Suppressor macrophage (primary cell): ENCODE measurements at regions not wholly inside any gene's neighbourhood (a gene's known extent, or its start where the extent isn't known, plus 50 kb on each side); places are given as distances from the start of the nearest gene placed in this dataset.
"Not testable (repeated sequence)": the region's sequence is repeated elsewhere in the genome, so short reads cannot be mapped to it uniquely, and the experiment has no call there.

Experiments
- DNase-seq, 4 experiments: peaks; one replicate each; pipeline ENCODE4 v3.0.0-alpha.2; 2020 to 2022

DNA sequence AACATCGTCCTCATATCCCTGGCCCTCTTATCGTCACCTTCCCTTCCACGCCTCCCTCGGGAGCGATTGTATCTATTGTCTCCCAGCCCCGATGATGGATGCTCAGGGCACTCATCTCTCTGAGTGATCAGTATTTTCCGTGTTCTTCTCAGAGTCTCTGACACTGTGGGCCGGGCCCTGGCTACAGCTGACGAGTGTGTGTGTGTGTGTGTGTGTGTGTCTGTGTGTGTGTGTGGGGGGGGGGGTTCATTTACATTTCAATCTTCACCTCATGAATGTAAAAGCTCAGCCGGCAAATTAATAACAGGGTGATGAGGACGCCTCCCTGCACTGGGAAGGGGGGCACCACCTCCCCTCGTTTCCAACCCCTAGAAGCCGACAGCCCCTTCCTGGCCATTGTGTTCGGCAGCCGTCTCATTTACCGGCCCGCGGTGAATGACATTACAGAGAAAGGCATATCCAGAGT lies 159.5 kb downstream of the SHOX start:
- no peak for DNase-seq

DNA sequence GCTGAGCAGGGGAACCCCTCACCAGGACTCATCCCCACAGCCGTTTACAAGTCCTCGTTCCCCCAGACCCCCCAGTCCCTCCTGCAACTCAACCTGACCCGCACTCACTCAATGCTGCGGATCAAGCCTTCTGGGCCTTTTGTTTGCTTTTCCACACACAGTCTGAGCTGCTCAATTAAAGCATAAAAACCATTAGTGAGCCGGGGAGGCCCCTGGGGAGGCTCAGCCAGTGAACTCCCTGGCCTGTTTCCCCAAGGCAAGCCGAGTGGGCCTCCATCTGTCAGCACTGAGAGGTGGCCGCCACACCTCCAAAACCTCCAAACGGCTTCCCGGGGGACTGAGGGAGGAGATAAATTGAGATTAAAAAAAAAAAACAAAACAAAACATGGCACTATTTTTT lies 158.5 kb downstream of the SHOX start:
- no peak for DNase-seq

DNA sequence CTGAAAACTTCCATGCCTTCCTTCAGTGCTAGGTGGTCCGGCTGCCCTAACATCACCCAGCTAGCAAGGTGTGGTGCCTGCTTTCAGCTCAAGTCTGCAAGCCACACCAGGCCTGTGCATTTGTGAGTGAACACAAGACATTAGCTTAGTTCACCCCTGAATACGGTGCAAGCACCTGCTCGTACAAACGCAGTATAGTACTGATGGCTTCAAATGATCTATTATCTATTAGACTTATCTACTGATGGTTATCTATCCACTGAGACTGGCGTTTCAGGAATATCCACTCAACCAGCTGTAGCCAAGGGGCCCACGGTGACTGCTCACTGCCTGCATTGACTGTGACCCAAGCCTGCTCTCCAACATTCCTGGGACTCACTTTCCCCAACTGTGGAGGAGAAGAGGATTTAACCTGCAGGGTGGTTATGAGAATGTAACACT lies 155.9 kb downstream of the SHOX start:
- DNase-seq: no peak

DNA sequence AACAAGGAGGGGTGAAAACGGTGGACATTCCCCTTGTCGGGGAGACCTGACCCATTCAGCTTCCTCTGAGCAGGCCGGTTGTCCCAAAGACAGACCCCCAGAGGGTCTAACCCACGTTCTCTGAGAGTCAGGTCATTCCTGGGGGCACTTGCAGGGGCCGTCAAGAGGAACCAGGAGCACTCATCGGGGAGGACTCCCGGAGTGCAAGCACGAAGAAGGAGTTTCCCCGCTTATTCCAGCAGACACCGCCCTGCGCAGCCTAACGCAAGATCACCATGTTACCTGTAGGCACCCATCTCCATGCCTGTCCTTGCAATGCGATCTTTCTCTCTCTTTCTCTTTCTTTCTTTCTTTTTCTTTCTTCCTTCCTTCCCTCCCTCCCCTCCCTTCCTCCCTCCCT lies 154.2 kb downstream of the SHOX start:
- DNase-seq: no peak

DNA sequence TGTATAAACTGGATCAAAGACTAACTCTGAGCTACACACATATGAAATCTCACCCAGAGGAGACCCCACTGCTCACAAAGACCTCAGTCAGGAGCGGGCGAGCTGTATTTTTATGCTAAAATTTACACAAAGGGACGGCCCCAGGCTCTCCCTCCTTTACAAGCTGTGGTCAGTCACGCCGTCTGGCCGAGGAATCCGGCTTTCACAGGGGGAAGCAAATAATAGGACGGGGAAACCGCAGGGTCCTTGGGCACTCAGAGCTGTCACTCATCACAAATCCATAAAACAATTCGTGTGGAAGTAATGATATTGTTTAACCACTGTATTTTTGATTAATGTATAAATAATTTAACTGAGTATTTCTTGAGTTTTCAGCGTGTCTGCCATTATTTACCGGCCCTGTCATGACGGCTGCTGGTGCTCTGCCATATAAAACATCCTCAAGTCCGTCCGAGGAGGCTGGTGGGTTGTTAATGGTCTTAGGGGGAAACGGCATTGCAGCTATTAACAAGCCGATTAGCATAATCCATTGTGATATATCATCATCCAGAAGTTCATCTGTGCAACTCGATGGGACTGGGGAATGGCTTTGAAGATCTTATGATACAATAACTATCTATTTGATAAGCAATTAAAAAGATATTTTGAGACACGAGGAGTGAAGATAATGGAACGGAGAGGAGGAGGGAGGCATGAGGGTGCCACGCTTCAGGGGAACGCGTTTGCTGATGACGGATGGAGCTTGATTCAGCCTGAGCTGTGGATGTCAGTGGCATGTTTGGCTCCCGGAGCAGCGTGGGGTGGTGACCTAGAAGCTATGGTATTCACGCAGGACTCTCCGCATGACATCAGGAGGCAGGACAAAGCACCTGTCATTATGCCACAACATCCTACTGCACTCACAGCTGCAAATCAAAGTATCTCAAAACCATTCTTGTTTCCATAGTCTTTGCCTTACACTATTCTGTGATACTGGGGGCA lies 150.9 kb downstream of the SHOX start:
- DNase-seq: no peak

DNA sequence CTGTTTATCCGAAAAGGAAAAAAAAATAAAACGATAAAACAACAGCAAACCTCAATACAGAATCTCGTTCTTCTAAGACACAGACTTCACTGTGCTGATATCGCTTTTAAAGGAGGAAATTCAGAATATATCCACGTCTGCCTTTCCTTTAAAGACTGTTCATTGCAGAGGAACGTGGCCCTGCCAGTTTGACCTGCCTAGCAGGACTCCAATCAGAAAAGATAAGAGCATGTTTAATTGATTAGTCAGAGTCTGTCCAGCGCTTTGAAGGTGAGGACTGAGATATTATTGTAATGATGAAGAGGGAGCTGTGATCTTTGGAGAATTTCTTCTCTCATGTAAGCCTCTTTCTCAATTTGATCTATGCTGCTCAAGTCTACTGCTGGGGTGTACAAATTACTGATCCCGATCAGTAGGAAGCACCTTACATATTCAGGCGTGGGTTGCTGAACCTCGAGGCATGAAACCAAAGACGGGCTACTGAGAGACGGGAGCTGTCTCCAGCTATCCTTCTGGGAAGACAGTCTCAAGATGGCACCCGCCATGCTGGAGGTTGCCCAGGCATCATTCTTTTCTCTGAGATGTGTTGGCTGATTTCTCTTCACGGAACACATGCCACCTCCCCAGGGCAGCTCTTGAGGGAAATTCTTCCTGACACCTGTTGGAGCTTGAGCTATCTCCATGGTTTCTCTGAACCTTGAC lies 146.1 kb downstream of the SHOX start:
- DNase-seq: no peak

DNA sequence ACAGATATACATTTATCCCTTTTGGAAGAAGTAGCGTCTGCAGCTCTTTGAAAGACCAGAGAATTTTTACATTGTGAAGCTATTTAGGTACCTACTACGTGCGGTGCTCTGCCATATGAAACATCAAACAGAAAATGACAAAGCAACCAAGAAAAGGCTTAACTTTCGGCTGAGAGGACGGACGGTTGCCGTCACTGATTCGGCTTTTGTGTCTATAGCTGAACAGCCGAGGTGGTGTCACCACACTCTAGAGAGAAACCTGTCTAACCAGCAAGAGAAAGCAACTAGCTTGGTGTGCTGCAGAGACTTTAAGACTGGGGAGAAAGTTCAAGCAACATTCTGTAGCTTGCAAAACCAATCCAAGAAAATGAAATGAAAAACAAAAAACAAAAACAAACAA lies 145.5 kb downstream of the SHOX start:
- DNase-seq: no peak

DNA sequence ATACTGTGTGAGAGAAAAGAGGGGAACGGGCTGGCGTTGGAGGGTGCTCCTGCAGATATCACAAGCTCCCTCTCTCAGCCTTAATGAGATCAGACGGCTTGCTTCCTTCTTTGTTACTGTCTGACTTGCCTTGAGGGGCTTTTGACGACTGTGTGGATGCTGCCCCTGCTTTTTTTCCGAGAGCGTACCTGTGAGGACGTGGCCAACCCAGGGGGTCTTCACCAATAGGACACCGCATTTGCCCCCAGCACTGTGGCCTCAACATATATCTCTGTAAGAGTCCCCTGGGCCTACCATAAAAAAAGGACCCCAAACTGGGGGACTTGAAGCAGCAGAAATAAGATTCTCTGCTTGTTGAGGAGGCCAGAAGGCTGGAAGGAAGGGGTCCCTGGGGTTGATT lies 143.9 kb downstream of the SHOX start:
- no peak for DNase-seq

DNA sequence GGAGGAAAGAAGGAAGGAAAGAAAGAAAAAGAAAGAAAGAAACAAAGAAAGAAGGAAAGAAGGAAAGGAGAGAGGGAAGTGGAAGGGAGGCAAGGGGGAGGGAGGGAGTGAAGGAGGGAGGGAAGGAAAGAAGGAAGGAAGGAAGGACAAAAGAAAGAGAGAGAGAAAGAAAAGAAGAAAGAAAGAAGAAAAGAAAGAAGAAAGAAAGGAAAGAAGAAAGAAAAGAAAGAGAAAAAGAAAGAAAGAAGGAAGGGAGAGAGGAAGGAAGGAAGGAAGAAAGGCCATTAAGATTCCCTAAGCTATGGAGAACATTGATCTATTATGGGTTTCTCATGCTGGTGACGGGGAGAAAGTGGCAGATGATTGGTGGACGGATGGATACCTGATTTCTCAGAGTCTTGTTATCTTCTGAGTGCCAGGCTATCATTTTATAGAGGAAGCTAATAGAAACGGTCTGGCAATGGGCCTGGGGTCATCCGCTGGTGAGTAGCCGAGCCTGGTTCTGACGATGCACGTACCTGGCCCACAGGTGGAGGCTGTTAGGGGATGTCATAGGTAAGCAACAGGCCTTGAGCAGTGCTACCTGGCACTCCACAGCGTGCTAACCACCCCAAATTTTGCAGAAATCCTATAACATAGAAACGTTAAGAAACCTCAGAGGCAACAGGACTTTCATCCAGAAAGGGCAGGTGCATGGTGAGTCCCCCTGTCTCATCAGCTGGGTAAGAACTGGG lies 142.9 kb downstream of the SHOX start:
- DNase-seq: no peak

DNA sequence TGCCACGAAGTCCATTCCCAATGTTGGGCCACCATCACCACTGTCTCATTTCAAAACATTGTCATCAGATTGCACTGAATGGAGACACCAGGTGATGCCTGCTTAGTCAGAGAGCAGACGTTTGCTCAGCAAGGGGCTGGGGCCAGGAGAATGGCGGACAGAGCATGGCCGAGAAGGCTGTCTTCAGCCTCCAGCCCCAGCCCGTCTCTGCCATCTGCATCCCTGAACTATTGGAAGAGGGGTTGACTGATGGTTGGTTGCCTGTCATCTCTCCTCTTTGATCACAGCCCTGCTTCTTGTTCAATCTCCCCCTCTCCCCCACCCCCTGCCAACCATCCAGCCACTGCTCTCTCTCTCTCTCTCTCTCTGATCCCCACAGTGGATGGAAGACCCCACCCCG lies 140.9 kb downstream of the SHOX start:
- no peak for DNase-seq

DNA sequence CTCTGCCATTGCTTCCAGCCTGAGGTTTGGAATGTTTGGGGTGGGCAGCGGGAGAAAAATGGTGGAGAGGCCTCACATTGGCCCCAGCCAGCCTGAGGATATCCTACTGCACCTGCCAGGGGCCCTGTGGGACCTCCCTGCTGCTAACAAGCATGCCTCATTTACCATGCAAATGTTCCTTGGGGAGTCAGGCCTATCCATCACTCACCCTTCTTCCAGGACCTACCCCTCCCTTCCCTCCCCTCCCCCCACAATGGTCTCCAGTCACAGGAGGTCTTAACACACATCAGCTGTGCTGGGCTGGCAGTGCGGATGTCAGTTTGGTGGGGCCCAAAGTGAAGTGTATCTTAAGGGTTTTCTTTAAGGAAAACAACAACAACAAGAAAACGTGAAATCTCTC lies 139.2 kb downstream of the SHOX start:
- DNase-seq: no peak

DNA sequence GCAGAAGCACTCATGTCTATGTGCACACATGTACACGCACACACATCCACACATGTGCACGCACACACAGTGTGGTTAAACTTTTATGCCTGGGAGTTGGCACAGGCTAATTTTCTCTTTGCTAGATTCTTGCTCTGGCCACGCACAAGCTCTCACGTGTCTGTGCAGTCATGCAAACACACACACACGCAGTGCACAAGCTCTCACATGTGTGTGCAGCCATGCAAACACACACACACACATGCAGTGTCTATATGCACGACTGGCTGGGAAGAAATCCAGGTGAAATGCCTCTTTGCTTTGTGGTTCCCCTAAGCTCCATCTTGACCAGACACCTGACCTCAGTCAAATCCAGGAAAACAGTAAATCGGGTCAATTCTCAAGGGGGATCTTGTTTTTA lies 138.0 kb downstream of the SHOX start:
- no peak for DNase-seq

DNA sequence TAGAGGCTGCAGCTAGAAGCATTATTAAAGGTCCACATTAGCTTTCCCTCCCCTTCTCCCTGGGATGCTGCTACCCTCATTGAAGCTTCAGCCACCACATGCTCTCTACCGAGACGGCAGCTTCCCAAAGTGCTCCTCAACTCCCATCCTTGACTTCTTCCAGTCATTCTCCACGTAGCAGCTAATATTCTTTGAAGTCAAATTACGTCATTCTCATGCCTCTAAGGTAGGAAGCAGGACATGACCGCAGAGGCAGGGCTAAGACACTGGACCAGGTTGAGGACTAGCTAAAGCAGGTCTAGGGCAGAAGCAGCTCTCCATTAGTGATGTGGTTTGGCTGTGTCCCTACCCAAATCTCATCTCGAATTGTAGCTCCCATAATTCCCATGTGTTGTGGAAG lies 128.3 kb downstream of the SHOX start:
- no peak for DNase-seq

DNA sequence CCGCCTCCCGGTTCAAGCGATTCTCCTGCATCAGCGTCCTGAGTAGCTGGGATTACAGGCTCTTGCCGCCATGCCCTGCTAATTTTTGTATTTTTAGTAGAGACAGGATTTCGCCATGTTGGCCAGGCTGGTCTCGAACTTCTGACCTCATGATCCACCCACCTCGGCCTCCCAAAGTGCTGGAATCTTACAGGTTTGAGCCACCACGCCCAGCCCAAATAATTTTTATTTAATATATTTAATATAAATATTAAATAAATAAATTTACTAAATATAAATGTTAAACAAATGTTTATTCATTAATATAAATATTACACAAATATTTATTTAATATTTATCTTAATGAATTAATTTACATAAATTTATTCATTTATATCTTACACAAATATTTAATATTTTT lies 120.2 kb downstream of the SHOX start:
- DNase-seq: no peak

DNA sequence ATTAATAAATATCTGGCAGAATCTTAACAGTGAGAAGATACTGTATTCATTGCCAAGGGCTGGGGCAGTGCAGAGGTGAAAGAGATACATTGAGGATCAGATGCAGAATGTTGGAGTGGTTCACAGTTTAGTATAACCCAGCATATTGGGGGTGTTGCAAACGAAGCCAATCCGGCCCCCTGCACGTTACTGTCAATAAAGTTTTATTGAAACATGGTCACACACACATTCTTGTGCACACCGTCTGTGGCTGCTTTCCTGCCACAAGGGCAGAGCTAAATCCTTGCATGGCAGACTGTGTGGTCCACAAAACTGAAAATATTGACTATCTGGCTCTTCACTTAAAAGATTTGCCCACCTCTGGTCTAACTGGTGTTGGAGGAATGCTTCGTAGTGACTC lies 119.7 kb downstream of the SHOX start:
- DNase-seq: no peak

DNA sequence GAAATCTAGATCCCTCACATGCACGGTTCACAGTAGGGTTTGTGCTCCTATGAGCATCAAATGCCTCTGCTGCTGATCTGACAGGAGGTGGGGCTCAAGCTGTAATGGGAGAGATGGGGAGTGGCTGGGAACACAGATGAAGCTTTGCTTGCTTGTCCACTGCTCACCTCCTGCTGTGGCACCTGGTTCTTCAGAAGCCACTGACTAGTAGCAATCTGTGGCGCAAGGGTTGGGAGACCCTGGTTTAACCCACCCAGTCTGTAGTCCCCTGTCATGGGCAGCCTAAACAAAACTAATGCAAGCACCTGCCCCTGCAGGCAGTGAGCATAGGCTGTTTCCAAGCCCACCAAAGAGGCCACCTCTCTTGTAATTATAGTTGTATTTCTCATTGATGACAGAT lies 116.6 kb downstream of the SHOX start:
- no peak for DNase-seq

DNA sequence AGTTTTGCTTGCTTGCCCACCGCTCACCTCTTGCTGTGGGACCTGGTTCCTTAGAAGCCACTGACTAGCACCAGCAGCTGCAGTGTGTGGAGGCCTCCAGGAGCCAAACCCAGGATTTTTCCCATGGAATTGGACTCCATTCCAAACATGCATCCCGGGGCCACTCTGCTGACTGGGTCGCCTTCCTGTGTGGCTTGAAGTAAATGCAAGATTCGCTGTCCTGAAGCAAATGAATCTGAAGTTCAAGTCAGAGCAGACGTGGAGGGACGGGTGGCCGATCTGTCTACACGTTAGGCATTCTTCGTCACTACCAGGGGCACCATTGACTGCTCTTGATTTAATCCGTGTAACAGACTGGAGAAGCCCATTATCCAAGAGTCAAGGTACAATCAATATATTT lies 109.0 kb downstream of the SHOX start:
- DNase-seq: no peak

DNA sequence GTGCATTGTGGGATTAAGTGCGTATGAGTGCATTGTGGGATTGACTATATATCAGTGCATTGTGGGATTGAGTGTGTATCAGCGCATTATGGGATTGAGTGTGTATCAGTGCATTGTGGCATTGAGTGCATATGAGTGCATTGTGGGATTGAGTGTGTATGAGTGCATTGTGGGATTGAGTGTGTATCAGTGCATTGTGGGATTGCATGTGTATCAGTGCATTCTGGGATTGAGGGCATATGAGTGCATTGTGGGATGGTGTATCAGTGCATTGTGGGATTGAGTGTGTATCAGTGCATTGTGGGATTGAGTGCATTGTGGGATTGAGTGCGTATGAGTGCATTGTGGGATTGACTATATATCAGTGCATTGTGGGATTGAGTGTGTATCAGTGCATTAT lies 106.4 kb downstream of the SHOX start:
- not testable (repeated sequence) for DNase-seq

DNA sequence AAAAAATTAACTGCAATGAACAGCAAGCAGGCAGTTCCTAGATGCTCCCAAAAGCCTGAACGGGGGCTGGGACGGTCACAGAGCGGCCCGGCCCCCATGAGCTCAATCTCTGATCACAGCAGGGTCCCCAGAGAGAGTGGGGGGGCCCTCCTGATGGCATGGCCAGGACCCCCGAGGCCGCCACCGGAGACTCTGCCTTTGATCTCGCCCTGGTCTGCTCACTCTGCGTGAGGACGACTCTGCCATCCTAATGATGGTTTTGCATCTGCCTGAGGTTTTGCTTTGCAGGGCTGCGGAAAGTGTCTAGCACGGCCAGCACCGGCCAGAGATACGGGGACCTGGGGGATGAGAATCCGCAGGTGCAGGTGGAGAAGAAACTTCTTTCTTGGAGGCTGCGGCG lies 103.8 kb downstream of the SHOX start:
- no peak for DNase-seq

DNA sequence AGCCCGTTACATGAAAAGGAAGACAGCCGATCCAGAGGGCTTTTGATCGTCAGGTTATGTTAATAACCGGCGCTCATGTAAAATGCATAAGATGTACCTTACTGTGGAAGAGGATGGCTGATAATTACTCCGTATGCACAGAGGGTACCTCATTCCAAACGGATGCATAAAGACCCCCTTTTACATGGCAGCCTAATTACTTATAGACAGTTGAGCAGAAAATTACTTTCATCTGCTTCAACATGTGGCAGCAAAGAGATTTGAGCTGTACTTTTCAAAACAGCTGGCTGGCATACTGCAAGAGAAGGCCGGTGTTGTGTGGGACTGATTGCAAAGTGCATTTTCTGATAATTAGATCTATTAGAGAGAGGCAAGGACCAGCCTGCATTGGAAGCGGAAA lies 103.4 kb downstream of the SHOX start:
- DNase-seq: no peak

DNA sequence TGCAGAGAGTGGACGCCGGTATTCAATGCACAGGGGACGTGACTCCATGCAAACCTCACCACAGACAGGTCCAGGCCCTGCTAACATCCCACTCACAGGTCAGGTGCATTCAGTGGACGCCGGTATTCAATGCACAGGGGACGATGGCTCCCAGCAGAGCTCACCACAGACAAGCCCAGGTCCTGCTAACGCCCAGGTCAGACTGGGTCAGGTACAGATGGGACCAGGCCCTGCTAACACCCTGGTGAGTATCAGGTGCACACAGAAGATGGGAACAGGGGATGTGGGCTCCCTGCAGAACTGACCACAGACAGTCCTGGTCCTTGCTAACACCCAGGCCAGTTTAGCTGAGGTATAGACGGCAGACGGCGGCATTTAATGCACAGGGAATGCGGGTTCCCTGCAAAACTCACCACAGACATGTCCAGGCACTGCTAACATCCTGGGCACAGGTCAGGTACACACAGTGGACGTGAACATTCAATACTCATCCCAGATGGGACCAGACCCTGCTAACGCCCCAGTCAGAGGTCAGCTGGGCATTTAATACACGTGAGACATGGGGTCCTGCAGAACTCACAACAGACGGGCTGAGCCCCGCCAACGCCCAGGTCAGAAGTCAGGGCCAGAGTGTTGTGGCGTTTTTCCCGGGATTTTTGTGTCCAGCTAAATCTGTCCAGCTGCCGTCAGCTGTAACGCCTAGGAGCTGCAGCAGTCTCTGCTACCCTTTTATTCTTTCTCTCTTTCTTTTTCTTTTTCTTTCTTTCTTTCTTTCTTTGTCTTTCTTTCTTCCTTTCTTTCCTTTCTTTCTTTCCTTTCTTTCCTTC lies 99.2 kb downstream of the SHOX start:
- no peak for DNase-seq

DNA sequence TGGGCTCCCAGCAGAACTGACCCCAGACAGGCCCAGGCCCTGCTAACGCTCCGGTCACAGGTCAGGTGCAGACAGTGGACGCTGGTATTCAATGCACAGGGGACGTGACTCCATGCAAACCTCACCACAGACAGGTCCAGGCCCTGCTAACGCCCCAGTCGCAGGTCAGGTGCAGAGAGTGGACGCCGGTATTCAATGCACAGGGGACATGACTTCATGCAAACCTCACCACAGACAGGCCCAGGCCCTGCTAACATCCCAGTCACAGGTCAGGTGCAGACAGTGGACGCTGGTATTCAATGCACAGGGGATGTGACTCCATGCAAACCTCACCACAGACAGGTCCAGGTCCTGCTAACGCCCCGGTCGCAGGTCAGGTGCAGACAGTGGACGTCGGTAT lies 98.5 kb downstream of the SHOX start:
- DNase-seq: not testable (repeated sequence)
